ENCODE measurements at regions not wholly inside any gene's neighbourhood (a gene's known extent, or its start where the extent isn't known, plus 50 kb on each side); places are given as distances from the start of the nearest gene placed in this dataset.

DNA sequence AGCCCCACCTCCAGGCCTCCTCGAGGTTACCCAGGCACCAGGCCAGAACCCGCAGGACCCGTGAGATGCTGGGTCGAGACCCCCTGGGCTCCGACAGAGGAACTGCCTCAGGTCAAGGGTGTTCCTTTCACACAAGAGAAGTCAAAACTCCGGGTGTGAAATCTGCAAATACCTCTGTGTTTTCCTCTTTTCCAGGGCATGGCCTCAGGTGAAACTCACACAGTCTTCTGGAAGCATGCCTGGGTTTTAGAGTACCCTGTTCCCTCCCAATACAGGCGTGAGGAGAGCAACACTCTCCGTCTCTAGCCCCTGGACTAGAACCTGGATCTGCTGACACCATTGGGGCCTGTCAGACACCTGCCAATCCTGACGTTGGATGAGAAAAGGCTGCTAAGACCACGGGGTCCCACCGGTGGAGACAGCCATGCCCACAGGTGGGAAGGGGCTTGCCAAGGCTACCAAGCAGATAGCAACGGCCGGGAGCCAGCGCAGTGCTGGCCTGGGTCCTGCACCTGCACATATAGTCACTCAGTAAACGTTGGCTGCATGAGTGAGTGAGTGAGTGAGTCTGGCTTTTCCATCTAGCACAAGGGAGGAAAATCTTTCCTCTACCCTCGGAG, 182.0 kb upstream of the PPP1R26 start:
- TF ChIP-seq, protein P1, sequence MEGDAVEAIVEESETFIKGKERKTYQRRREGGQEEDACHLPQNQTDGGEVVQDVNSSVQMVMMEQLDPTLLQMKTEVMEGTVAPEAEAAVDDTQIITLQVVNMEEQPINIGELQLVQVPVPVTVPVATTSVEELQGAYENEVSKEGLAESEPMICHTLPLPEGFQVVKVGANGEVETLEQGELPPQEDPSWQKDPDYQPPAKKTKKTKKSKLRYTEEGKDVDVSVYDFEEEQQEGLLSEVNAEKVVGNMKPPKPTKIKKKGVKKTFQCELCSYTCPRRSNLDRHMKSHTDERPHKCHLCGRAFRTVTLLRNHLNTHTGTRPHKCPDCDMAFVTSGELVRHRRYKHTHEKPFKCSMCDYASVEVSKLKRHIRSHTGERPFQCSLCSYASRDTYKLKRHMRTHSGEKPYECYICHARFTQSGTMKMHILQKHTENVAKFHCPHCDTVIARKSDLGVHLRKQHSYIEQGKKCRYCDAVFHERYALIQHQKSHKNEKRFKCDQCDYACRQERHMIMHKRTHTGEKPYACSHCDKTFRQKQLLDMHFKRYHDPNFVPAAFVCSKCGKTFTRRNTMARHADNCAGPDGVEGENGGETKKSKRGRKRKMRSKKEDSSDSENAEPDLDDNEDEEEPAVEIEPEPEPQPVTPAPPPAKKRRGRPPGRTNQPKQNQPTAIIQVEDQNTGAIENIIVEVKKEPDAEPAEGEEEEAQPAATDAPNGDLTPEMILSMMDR (IDR thresholded peaks at IDR 0.05): no peak
- TF ChIP-seq POLR2A (IDR thresholded peaks at IDR 0.05): no peak
